ENCODE measurements at regions not wholly inside any gene's neighbourhood (a gene's known extent, or its start where the extent isn't known, plus 50 kb on each side); places are given as distances from the start of the nearest gene placed in this dataset.
"Not testable (repeated sequence)": the region's sequence is repeated elsewhere in the genome, so short reads cannot be mapped to it uniquely, and the experiment has no call there.

DNA sequence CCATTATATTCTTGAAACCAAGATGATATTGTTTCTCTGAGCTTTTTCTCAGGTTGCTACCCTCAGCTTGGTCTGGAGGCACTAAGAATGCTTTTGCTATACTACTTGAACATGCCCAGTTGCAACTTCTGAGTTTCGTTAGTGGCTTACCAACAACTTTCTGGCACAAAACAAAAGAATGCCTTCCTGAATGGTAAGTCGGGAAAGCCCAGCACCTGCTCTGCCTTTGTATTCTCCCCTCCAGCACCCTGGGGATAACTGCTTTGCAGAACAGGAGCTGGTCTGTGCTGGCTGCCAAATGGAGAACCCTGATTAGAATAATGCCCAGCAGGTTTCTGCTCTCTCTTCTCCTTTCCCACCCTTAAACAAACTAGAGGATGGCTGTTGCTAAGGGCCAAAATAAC is 149.3 kb downstream of the TGFB2 start:
- peak; percentile 99 for DNase-seq

DNA sequence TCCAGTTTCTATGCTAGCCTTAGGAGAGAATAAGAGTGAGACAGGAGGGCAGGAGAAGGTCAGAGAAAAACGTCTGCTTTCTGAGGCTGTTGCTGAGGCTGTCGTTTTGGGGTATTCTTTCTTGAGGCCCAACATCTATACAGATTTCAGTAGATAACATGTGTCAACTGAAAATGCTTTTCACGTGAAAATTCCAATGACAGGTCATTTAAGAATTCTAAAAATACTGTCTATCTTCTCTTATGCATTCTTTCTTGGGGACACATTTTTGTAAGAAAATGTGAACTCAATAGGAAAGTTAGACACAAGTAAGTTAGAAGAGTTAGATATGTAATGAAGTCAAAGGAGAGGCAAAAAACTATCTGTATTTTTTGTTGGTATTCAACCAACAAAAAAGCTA is 150.8 kb downstream of the TGFB2 start:
- no peak for DNase-seq

DNA sequence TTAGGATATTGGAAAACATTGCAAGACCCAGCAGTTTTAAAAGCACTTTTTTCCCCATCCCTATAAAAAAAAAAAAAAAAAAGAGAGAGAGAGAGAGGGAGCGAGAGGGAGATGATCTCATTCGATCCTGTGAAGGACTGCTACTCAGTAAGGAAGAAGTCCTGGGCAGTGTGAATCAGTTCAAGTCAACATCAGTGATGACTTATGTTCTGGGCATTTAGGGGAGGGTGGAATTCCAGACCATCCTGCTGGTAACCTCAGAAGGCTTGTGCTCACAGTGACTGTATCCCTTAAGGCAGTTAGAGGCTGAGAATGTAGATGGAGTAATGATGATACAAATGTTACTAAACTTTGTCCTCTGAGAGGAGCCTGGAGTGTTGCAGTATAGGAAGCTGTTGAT is 151.4 kb downstream of the TGFB2 start:
- peak; percentile 34 for DNase-seq

DNA sequence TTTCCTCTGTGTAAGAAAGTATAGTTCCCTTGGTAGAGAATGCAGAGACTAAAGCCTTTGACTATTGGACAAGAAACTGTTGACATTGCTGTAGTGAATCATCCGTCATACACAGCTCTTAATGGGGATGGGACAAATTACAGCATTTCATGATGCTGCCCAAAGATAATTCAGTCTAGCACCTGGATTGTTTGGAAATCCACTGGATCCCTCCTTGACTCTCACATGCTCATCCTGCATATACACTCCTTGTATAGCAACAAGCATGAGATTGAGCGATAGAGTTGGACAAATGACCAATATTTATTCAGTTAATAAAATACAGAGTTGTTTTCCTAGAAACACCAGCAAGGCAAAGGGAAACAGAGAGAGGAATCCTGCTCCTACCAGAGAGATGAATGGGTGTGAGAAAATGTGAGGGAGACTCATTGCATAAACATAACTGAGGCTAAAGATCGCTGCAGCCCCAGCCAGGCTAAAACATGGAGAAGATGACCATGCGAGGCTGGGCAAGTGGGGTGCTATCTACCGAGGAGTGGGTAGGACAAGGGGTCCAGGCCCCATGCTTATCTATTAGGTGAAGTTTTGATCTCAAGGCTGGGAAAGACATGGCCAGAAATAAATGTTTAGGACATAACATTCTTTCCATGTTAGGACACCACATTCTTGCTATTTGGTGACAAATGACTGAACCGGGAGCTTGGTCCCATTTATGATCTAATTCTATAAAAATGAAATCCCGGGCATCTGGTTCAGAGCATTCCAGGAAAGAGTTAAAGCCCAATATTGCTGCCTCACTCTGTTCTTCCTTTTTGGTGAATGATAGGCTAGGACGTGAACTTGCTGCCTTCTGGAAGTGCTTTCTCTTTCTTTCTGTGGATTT is 153.2 kb downstream of the TGFB2 start:
- peak; percentile 61 for DNase-seq

GRCh38 chr1:218499011-218499691 is 154.0 kb downstream of the TGFB2 start:
- peak; percentile 46 for DNase-seq

DNA sequence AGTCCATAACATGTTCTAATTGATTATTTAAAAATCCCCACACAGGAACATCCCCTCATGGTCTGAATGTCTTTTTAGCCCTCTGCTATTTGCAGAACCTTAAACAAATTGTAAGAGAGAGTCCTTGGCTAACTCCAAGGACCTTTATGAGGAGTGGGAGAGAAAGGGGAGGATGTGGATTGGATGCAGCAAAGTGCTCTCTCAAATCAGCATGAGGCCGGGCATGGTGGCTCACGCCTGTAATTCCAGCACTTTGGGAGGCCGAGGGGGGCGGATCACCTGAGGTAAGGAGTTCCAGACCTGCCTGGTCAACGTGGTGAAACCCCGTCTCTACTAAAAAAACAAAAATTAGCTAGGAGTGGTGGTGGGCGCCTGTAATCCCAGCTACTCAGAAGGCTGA is 154.8 kb downstream of the TGFB2 start:
- DNase-seq, result no peak

GRCh38 chr1:218501161-218501560 is 156.0 kb downstream of the TGFB2 start:
- no peak for DNase-seq

- no peak for DNase-seq
Observed at GRCh38 chr1:218502383-218502782, 157.2 kb downstream of the TGFB2 start.

GRCh38 chr1:218503102-218503501 is 158.0 kb downstream of the TGFB2 start:
- DNase-seq, result no peak

- DNase-seq, result no peak
Observed at GRCh38 chr1:218507355-218508002, 162.3 kb downstream of the TGFB2 start.

DNA sequence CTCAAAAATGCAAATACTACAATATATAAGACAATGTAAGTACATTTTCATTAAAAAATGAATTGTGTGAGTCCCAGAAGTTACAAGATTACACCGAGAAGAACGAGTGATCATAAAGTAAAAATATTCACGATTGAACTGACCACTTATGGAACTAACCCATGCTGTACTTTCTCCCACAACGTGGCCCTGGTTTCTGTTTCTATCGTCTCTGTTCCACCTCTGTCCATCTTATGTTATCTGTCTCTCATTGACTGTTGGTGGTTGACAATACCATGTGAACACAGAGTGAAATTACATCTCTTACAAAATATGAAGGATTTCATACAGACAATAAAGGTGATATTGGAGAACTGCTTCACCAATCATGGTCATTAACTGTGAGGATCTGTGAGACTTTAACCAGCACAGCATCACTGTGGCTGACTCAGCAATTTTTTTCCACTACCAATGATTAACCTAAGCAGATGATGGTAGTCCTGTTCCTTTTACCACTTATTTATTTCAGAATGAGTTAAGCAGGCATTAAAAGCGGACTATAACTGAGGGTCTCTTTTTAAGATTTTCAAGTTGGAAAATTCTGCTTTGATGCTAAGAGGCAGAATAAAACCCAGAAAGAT is 165.1 kb downstream of the TGFB2 start:
- DNase-seq, result no peak

GRCh38 chr1:218513328-218513727 is 168.2 kb downstream of the TGFB2 start:
- DNase-seq, result no peak

DNA sequence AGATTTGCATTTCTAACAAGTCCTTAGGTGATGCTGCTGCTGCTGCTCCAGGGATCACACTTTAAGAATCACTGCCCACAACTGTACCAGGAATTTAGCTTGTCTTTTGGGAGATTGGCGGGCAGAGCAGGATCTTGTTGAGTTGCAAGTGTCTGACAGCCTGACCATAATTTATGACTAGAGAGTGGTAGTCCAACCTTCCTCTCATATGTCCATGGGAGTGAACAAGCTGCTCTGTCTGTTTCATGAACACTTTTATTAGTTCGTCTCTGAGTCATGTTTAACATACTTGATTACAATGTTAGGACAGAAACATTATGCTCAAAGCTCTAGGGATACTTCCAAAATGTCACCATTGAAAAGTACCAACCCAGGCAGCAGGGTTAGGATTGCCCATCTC is 169.6 kb downstream of the TGFB2 start:
- no peak for DNase-seq

- no peak for DNase-seq
Observed at GRCh38 chr1:218516526-218516925, 171.4 kb downstream of the TGFB2 start.

DNA sequence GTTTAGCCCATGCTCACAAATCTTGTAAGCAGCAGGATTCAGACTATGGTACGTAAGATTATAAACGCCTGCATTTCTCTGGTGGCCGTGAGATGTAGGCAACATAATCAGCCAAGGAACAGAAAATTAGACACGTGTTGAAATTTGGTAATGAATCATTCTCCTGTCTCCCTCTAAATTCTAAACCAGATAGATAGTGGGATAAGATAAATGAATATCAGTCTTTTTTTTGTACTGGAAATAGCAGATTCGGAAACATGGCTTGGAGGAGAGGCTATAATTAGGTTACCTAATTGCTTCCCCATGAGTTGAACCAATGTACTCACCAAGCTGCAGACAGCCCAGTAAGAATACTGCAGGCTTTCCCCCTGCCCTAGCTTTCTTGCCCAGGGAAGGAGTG is 172.3 kb downstream of the TGFB2 start:
- DNase-seq, result no peak

DNA sequence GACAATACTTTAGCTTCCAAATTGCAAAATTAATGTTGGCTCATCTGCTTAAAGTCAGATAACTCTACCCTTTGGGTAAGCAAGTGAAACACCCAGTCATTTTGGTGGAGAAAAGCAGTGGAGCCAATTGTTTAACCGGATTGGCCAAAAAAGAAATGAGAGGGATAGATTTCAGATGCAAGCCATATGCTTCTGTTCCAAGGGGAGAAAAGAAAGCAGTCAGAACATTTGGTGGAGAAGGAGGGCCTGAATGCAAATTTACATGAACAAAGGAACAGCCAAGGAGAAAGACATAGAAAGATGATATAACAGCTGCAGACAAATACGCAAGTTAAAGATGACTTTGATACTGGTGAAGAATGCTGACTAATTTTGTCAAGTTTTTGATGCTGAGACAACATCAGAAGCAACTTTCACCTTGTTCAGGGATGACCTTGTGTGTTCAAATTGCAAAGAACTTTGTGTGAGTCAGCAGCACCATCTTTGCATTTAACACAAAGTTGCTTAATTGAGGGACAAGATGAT is 173.1 kb downstream of the TGFB2 start:
- DNase-seq, result no peak

DNA sequence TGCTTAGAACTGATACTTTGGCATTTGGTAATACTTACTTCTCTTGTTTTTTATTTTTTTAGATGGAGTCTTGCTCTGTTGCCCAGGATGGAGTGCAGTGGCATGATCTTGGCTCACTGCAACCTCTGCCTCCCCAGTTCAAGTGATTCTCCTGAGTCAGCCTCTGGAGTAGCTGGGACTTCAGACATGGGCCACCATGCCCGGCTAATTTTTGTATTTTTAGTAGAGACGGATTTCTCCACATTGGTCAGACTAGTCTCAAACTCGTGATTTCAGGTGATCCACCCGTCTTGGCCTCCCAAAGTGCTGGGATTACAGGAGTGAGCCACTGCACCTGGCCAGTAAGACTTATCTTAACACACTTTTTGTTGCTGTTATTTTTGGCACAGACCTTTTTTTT is 175.5 kb downstream of the TGFB2 start:
- not testable (repeated sequence) for DNase-seq

DNA sequence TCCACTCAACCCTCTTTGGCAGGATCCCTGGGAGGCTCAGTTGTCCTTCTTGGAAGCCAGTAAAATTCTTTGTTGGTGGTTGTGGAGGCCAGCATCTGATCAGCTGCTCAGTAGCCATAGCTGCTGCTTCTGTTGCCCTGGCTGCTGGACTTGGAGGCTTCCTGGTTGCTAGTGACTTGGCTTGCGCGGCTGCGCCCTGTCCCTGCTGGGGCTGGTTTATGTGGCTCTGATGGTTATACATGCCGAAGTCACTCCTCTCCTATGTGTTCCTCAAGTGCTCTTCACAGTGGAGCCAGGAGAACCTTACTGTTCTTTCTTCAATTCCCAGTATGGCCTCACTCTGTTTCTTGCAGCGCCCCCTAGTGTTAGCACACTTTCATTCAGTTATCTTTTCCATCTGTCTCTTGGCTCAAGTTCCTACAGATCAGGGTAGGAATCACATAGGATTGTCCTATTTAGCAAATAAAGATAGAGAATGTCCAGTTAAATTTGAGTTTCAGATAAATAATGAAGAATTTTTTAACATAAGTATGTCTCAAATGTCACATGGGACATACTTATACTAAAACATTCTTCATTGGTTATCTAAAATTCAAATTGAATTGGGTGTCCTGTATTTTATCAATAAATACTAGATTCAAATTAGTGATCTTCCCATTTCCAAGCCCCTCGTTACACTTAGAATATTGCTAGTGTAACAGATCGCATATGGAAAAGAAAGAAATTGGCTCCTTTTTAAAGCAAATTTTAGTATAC is 176.5 kb downstream of the TGFB2 start:
- DNase-seq, result peak; percentile 84

DNA sequence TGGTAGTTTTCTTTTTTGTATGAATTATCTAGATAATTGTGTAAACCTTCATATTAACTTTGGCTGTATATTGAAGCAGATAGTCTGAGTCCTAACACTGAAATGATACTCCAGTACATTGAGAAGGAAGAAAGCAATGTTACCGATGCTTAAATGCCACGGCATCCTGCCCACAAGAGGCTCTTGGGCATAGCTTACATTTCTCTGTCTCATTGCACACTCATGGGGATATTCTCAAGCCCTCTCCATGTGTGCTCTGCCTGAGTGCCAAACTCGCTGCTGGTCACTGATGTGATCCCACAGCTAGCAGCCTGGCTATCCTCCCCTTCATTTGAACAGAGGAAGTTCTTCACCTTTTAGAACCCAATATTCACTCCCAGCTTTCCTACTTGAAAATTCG is 179.4 kb downstream of the TGFB2 start:
- no peak for DNase-seq

DNA sequence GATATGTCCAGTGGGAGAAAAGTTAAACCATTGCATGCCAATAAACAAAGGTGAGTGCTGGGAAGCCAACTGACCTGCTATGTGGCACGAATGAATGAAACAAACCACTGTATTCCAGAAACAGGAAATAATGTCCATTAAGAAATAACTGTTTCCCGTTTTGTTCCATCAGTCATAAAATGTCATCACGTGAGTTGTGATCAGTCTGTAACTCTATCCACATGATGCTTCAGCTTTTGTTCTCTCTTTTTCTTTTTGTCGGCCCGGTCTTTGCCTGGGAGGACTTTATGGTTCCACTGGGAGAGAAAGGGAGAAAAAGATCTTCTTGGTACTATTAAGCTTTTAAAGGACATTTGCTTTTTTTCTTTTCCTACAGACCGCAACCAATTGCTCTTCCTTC is 179.9 kb downstream of the TGFB2 start:
- no peak for DNase-seq

DNA sequence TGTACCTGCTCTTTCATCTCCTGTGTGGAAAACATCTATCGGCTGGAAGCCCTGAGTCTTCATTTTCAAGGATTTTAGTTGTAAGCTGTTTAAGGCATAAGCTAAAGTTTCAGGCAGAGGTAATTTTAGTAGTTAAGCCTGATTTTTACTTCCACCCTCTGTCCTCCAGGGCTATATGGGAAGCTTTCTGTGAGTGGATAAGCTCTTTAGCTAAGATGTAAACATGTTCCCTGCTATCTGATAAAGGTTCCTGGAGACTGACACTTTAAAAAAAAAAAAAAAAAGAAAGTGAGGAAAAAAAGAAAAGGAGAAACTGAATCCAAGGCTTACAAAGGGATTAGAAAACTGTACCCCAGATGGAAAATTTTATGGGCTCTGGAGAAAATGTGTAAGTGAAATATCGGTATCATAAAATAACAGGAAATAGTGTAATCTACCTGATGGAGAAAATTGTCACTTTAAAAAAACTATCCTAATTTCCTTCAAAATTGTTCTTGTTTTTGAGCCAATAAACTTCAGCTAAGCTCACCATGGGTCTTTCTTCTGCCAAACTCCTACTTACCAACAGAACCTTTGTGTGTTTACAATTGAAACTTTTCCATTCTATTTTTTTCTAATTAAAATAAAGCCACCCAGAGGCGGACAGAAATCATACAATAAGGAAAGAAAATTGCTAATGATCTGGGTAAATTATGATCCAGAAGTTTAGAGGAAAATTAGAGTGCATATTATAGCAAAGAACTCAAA is 180.5 kb downstream of the TGFB2 start:
- no peak for DNase-seq

DNA sequence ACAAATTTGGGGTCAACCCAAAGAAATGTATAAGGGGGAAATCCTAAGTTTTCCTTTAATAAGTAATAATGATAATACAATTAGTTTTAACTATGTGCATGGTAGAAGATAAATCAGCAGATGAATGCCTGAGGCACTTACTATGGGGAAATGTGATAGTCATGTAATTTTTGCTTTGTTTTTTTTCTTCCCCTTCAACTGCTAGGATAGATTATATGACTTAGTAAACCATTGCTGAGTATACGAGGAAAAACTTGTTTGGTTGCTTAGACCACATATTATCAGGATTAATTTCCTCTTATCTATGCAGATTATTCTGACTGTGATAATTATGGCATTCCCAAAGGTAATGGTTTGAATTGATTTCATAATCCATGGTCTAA is 181.1 kb downstream of the TGFB2 start:
- no peak for DNase-seq
